NCI-H510A treated with DMSO at 0.1 percent for 48 hours (cell line): ENCODE measurements at regions not wholly inside any gene's neighbourhood (a gene's known extent, or its start where the extent isn't known, plus 50 kb on each side); places are given as distances from the start of the nearest gene placed in this dataset.

Experiments
- DNase-seq: peaks from one replicate; lab custom pipeline; 2025; lab: John Stamatoyannopoulos, UW

GRCh38 chr1:38571726-38572125, 287.8 kb downstream of the RRAGC start:
- no peak for DNase-seq

- DNase-seq = no peak
These were observed 289.0 kb downstream of the RRAGC start for GRCh38 chr1:38570657-38570975.

- no peak for DNase-seq
These were observed 289.5 kb downstream of the RRAGC start for GRCh38 chr1:38569932-38570656.

- no peak for DNase-seq
These were observed 291.3 kb downstream of the RRAGC start for GRCh38 chr1:38568061-38568857.

GRCh38 chr1:38567401-38567800, 292.2 kb downstream of the RRAGC start:
- no peak for DNase-seq

GRCh38 chr1:38565020-38565491, 294.5 kb downstream of the RRAGC start:
- DNase-seq = no peak

GRCh38 chr1:38563942-38564735, 295.4 kb downstream of the RRAGC start:
- DNase-seq = no peak

GRCh38 chr1:38561725-38562124, 297.8 kb downstream of the RRAGC start:
- no peak for DNase-seq

GRCh38 chr1:38561110-38561509, 298.5 kb downstream of the RRAGC start:
- DNase-seq = no peak

- DNase-seq = no peak
These were observed 299.1 kb downstream of the RRAGC start for GRCh38 chr1:38560457-38560856.

GRCh38 chr1:38559446-38560165, 300.0 kb downstream of the RRAGC start:
- DNase-seq = no peak

- no peak for DNase-seq
These were observed 300.8 kb downstream of the RRAGC start for GRCh38 chr1:38558500-38559445.

GRCh38 chr1:38558055-38558454, 301.5 kb downstream of the RRAGC start:
- no peak for DNase-seq

GRCh38 chr1:38555594-38555993, 304.0 kb downstream of the RRAGC start:
- no peak for DNase-seq

- DNase-seq = no peak
These were observed 304.4 kb downstream of the RRAGC start for GRCh38 chr1:38555130-38555529.

GRCh38 chr1:38551318-38552307, 308.0 kb downstream of the RRAGC start:
- no peak for DNase-seq

- DNase-seq = no peak
These were observed 310.4 kb downstream of the RRAGC start for GRCh38 chr1:38549191-38549590.

GRCh38 chr1:38547321-38547720, 312.3 kb downstream of the RRAGC start:
- DNase-seq = no peak

- DNase-seq = no peak
These were observed 312.9 kb downstream of the RRAGC start for GRCh38 chr1:38546636-38547035.

GRCh38 chr1:38541223-38541622, 318.3 kb downstream of the RRAGC start:
- no peak for DNase-seq
